GDM1 (cell line): ENCODE measurements at regions not wholly inside any gene's neighbourhood (a gene's known extent, or its start where the extent isn't known, plus 50 kb on each side); places are given as distances from the start of the nearest gene placed in this dataset.
"Not testable (repeated sequence)": the region's sequence is repeated elsewhere in the genome, so short reads cannot be mapped to it uniquely, and the experiment has no call there.

Experiments
- DNase-seq: peaks from one replicate; lab custom pipeline; 2025; lab: John Stamatoyannopoulos, UW

DNA sequence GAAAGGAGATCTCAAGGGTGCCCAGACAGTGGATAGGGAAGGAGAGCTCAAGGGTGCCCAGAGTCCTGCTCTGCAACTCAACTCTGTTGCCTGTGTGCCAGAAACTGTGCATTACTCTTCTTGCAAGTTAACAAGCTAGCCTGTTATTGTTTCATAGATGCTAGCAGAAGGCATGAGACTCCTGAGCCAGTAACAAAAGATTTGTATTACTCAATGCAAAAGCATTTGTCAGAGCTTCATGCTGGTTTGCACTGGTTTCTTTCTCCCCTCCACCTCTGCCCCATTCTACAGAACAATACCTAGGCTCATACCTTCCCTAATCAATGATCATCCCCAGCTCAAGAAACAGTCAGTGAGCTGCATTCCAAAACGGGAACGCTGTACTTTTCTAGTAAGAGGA is 124.5 kb upstream of the NEIL3 start:
- no peak for DNase-seq

DNA sequence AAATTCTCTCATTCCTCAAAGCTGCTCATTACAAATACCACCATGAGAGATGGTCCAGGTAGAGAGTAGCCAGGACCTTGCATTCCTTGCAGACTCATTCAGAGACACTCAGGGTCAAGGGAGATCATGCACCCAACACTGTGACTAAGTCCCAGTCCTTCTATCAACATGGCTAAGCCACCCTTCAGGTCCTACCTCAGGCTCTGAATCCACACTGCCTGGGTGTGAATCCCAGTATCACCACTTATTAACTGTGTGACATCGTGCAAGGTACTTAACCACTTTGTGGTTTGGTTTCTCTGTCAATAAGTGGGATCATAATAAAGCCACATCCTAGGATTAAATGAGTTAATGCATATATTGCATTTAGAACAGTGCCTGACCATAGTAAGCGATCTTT is 124.1 kb upstream of the NEIL3 start:
- no peak for DNase-seq

DNA sequence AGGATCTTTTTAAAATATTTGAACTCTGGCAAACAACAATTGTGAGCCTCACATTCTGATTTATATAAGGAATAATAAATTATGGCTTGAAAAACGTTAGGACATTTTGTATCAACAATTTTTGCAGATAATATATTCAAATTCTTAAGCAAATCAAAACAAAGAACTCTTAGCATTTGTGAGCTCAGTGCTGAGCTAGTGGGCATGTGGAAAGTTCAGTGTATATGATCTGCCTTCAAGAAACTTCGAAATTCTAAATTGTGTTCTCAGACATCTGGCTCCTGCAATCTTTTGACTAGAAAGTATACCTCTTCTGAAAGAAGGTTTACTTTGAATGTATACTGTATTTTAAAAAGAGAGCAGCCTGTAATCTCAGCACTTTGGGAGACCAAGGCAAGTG is 122.3 kb upstream of the NEIL3 start:
- no peak for DNase-seq

DNA sequence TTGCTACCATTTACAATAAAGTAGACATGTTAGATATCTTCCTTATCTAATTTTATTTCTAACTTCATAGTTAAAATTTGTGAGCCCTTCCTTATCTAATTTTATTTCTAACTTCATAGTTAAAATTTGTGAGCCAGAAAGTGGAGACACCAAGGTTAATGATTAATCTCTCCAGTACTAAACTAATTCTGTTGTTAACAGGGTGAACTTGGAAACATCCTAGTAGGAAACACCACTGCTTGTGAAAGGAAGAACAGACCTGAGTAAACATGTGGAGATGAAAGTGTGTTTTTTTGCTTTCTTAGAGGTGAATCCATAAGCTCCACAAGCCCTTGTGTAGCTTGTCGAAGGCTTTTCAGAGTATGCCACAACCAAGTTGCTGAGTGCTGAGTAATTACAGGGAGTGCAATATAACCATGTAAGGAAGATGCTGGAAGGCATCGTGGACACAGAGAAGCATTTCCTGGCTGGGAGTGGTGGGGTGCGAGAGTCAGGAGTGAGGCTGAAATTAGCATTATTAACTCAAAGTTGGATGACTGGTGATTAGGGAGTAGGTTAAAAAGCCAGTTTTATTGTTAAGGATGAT is 118.6 kb upstream of the NEIL3 start:
- no peak for DNase-seq

DNA sequence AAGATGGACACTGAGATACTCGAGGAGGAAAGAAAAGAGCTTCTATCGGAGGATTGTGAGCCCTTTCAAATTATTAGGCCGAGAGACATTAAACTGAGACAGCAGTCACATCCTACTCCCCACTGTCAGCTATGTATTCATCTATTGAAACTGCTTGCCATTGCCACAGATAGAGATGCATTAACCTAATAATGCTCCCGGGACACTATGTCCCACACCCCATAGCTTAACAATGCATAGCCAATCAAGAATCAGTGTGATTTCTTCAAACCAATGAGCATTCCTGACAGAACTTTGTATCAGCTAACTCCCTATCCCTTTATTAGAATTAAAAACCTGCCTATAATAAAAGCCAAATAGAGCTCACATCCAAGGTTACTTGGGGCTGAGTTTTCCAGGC is 118.1 kb upstream of the NEIL3 start:
- no peak for DNase-seq

DNA sequence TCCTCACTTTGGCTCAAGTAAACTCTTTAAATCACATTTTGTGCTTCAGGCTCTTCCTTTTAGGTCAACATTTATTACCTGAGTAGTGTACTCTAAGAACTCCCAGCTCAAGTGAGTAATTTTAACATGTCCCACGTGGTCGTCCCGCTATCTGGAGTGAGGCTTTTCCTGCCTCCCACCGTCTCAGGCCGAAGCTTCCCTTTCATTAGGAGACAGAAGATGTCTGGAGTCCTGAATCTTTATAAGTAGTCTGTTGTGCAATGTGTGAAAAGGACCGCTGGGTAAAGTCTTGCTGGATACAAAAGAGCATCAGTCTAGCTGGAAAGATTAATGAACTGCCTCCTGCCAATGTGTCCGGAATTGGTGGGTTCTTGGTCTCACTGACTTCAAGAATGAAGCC is 117.7 kb upstream of the NEIL3 start:
- DNase-seq = no peak

DNA sequence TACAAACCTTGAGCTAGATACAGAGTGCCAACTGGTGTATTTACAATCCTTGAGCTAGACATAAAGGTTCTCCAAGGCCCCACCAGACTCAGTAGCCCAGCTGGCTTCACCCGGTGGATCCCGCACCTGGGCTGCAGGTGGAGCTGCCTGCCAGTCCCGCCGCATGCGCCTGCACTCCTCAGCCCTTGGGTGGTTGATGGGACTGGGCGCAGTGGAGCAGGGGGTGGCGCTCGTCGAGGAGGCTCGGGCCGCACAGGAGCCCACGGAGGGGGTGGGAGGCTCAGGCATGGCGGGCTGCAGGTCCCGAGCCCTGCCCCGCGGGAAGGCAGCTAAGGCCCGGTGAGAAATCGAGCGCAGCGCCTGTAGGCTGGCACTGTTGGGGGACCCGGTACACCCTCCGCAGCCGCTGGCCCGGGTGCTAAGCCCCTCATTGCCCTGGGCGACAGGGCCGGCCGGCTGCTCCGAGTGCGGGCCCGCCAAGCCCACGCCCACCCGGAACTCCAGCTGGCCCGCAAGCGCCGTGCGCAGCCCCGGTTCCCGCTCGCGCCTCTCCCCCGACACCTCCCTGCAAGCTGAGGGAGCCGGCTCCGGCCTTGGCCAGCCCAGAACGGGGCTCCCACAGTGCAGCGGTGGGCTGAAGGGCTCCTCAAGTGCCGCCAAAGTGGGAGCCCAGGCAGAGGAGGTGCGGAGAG is 116.5 kb upstream of the NEIL3 start:
- not testable (repeated sequence) for DNase-seq

DNA sequence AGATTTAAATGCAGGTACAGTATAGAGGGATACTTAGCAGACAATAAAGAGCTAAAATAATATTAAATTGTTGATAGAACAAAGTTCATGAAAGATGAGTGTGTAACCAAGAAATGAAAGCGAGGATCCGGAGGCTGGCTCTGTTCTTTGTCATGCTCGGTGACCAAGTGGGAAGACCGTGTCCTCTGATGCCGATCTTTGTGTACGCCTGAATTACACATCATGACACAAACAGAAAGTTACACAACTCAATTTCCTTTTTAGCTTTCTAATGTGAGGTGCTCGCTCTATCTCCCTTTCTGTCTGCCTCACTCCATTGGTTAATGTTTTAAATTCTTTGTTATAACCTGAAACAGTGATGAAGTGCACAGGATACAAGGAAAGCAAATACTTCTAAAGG is 114.8 kb upstream of the NEIL3 start:
- no peak for DNase-seq

DNA sequence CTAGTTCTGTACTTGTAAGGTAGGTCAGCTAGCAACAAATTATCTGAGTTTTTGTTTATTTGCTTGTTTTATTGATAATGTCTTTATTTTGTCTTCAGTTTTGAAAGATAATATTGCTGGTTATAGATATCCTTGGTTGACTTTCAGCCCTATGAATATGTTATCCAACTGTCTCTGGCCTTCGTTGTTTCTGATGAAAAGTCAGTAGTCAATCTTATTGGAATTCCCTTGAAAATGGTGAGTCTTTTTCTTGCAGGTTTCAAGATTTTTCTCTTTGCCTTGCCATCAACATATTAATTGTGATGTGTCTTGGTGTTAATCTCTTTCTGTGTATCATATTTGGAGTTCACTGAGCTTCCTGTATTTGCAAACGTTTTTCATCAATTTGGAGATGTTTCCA is 113.1 kb upstream of the NEIL3 start:
- no peak for DNase-seq

DNA sequence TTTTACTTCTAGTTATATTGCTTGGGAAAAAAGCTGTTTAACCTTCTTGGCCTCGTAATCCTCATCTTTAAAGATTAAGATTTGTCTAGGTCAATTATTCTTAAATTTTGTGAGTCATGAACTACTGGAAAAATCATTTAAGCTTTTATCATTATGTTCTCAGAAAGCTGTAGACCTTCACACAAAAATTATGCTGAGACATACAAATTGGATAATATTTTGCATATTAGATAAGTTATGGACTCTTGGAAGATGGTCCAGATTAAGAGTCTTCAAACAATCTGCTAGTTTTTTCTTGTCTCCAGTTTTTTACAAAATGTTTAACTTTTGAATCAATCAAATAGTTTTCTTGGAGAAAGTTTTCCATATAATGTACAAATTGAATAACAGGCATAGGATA is 108.1 kb upstream of the NEIL3 start:
- no peak for DNase-seq

DNA sequence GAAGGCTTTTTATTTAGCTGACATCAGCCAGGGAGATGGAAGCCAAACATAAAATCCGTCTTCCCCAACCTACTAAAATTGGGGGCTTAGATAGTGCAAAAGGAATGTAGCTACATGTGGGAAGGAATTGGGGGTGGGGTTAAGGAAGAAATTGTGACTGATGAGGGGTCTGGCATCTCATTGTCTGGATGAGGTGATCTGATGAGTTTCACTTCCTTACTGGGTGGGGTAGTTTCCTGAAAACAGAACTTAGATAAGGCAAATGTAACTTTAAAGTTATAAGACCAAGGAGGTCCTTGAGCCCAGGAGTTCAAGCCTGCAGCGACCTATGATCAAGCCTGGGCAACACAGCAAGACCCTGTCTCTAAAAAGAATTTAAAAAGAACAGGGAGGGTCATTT is 105.5 kb upstream of the NEIL3 start:
- no peak for DNase-seq

DNA sequence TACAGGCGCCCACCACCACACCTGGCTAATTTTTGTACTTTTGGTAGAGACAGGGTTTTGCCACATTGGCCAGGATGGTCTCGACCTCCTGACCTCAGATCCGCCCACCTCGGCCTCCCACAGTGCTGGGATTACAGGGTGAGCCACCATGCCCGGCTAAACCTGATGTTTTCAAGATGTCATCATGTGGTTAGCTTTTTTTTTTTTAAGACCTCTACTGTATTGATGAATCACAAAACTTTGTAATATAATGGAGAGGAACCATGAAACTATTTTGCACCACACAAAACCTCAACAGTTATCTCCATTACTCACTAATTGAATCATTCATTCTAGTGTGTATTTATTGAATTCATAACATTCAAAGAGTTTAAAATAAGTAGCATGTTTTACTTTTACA is 94.7 kb upstream of the NEIL3 start:
- no peak for DNase-seq

DNA sequence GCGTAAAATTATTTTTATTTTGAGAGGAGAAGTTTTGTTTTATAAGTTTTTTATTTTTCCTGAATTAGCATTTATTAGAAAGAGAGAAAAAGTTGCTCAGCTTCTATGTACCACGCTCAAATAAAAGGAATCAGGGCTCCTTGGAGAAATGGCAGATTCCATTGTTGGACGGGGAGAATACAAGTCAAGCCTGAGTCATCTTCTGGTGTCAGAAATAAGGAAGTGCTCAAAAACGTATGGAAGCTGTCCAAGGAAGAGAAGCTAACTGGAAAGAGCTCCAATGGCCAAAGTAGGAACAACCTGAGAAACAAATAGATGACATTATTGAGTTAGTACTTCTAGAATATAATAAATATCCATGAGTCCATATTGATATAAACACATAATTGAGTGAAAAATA is 89.3 kb upstream of the NEIL3 start:
- no peak for DNase-seq

DNA sequence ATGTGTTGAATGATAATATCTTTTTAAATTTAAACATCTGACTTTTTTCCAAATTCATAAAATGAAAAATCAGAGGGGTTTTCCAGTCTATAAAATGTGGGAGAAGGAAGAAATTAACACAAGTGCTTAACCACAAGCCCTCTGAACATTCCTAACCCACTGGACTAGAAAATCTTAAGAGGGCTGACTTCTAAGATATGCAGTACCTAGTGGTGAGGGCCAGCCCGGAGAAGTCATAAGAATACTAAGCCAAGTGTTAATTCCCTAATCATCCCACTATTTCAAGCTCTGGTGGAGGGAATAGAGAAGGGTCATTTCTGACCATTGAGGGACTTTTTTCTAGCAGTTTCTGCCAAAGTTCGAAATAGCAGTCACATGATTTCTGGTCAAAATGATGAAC is 86.9 kb upstream of the NEIL3 start:
- no peak for DNase-seq

DNA sequence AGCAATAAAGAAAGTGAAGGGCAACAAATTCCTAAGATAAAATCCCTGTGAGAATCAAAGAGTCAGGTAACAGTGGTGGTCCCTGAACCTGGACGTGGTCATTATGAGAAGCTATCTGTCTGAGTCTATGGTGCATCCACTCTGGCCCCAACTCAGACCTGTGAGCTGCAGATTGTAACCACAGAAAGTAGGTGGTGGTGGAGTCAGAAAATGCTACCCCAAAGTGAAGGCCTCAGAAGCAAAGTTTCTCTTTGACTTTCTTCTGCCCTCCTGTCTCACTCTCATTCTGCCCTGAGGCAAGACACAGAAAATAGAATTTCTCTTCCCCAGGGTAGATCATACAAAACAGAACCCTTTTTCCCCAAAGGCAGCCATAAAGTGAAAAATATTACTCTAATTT is 84.1 kb upstream of the NEIL3 start:
- DNase-seq = no peak

DNA sequence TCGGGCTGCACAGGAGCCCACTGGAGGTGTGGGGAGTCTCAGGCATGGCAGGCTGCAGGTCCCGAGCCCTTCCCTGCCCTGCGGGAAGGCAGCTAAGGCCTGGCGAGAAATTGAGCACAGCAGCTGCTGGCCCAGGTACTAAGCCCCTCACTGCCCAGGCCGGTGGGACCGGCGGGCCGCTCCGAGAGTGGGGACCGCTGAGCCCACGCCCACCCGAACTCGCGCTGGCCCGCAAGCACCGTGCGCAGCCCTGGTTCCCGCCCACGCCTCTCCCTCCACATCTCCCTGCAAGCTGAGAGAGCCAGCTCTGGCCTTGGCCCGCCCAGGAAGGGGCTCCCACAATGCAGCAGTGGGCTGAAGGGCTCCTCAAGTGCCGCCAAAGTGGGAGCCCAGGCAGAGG is 82.0 kb upstream of the NEIL3 start:
- DNase-seq = no peak

DNA sequence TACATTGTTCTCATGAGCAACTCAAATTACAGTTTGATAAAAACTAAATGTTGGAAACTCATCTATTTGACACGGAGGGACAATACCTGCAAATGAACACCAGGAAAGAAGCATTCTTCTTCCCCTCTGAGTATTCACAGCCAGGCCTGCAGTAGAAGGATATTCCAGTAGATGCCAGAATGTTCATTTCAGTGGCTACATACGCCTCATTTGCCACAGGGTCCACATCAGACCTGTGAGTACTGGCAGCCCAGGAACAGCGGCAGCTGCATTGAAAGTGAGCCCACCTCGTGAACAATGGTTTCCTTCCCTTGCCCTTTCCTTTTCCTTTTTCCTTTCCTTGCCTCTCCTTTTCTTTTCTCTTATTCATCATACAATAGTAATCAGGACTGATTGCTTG is 81.1 kb upstream of the NEIL3 start:
- no peak for DNase-seq

DNA sequence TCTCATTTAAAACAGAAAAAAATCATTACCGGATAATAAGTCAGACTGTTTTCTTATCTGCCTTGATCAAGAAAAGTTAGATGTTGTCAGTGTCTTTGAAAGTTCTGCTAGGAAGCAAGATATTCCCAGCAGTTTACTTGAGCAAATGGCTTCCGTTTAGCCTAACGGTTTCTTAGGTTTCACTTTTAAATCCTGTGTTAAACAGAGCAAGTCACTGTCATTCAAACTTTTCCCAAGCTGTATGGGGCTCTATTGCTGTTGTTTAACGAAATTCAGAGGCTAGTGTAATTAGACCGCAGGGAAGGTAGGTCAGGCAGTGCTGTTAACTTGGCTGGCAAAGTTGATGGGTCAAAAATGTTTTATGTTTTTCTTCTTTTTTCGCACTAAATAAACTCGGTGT is 80.3 kb upstream of the NEIL3 start:
- no peak for DNase-seq

DNA sequence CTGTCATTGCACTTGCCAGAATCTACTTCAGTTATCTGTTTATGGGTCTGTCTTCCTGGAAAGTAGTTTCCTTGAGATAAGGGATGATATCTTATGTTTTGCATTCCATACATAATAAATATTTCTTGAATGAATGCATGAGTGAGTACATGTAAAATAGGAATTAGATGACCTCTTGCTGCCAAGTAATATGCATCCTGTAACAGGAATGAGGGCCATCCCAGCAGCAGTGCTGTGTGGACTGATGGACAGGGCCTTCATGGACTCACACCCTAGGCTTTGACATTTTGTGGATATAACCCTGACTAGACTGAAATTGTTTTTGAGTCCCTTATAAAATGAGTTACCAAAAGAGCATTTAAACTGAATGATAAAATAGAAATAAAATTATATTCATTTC is 77.2 kb upstream of the NEIL3 start:
- DNase-seq = no peak

DNA sequence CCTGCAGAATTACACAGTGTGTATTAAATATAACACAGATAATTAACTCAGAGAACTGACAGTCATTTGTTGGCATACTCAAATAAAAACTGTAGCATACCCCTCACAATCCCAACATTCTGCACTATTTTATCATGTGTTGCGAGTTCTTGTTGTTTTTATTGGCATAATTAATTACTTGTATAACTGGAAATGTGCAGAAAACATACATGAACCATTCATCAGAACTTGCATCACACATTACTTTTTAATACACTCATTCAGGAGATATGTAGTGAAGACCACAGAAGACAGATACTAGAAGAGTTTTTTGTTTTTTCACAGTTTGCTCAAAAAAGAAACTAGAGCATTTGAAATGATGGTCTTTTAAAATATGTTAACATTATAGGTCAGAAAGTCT is 74.6 kb upstream of the NEIL3 start:
- DNase-seq = no peak

DNA sequence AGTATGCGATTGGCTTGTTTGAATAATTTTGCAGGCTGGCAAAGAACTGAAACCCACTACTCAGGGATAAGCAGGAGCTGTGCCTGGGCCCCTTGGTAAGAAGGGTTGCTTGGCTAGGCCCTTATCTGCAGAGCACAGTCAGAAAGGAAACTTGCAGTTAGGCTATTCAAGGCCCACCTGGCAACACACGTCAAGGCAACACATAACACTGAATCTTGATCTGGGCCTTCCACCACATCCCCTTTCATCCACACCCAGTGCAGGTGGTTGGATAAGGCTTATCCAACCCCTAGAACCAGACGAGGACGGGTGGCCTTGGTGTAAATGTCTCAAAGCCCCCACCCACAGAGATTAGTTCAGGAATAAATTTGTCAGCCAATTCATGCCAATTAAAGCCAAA is 72.8 kb upstream of the NEIL3 start:
- DNase-seq = no peak

DNA sequence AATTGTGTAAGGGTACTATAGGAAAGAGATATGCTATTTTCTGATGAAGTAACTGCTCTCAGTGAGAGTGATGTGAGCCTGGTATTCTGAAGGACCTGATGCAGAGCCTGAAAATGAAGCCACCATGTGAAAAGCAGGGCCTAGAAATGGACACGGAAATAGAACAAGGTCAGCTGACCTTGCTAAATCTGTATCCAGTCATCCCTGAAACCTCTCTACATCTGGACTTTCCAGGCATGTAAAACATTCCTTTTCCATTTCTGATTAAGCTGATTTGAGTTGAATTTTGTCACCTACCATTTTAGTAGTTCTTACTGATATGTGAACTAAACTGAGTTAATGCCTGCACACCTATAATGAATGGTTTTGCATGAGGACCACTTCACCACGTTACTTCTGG is 72.4 kb upstream of the NEIL3 start:
- DNase-seq = no peak

DNA sequence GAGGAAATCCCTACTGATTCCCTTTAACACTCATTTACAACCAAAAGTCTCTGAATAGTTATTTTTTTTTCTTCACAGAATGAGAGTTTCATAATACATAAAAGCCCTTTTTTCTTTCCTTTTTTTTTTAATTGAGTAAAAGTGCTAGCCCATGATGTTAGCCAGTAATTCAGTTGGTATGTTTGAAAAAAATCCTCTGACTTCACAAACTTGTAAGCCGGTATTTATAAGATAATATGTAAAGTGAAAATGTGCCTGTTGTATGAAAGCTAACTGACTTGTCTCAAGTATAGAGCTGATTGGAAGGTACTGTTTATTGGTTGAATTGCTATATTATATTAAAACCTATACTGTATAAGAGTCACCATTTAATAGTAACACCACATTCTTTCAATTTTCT is 70.2 kb upstream of the NEIL3 start:
- DNase-seq = no peak

DNA sequence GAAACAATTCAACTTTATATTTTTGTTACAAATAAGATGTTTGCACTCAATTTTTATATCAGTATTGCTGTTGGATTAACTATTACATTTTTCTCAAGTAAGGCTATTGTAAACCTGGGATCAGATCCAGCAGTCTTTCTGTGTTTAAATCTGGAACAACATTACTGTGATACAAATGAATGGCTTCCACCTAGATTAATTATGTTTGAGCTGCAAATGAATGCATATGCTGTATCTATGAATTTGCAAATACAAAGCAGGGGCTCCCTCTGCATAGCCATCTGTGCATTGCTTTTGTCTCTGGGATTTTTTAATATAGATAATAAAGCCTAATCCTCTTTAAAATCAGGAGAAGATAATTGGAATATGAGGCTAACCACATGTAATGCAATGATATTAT is 69.8 kb upstream of the NEIL3 start:
- no peak for DNase-seq
